Right renal cortex interstitium (tissue), 3 donors: ENCODE measurements at regions not wholly inside any gene's neighbourhood (a gene's known extent, or its start where the extent isn't known, plus 50 kb on each side); places are given as distances from the start of the nearest gene placed in this dataset.
"Not testable (repeated sequence)": the region's sequence is repeated elsewhere in the genome, so short reads cannot be mapped to it uniquely, and the experiment has no call there.

Experiments used
- DNase-seq, 3 donors: peaks; one replicate each; pipeline ENCODE4 v3.0.0-alpha.2; 2013; ENCODE audit warnings: low read depth in 3 of 3, low spot score in 2 of 3

GRCh38 chr3:194031349-194031748, 104.6 kb upstream of the HES1 start:
- DNase-seq, result no peak

GRCh38 chr3:194031867-194032635, 103.9 kb upstream of the HES1 start:
- no peak for DNase-seq

- no peak for DNase-seq
These were observed 103.0 kb upstream of the HES1 start for GRCh38 chr3:194032828-194033435.

GRCh38 chr3:194034346-194035336, 101.3 kb upstream of the HES1 start:
- DNase-seq, result no peak

GRCh38 chr3:194035406-194036138, 100.4 kb upstream of the HES1 start:
- DNase-seq, result no peak

GRCh38 chr3:194036842-194037241, 99.1 kb upstream of the HES1 start:
- no peak for DNase-seq

- not testable (repeated sequence) for DNase-seq
These were observed 97.6 kb upstream of the HES1 start for GRCh38 chr3:194038346-194038745.

- DNase-seq, result no peak
These were observed 97.0 kb upstream of the HES1 start for GRCh38 chr3:194038960-194039359.

- no peak for DNase-seq
These were observed 95.3 kb upstream of the HES1 start for GRCh38 chr3:194040516-194041273.

- DNase-seq, result no peak
These were observed 93.0 kb upstream of the HES1 start for GRCh38 chr3:194042927-194043326.

GRCh38 chr3:194043516-194043915, 92.4 kb upstream of the HES1 start:
- no peak for DNase-seq

GRCh38 chr3:194045289-194045688, 90.7 kb upstream of the HES1 start:
- no peak for DNase-seq

GRCh38 chr3:194045919-194046318, 90.0 kb upstream of the HES1 start:
- no peak for DNase-seq

- no peak for DNase-seq
These were observed 89.4 kb upstream of the HES1 start for GRCh38 chr3:194046531-194046930.

GRCh38 chr3:194046995-194047645, 88.8 kb upstream of the HES1 start:
- DNase-seq, result no peak

GRCh38 chr3:194049394-194049793, 86.6 kb upstream of the HES1 start:
- DNase-seq, result no peak

- DNase-seq, result no peak
These were observed 85.1 kb upstream of the HES1 start for GRCh38 chr3:194050782-194051320.

- no peak for DNase-seq
These were observed 84.4 kb upstream of the HES1 start for GRCh38 chr3:194051366-194052149.
